Mammary epithelial cell (primary cell): ENCODE measurements at regions not wholly inside any gene's neighbourhood (a gene's known extent, or its start where the extent isn't known, plus 50 kb on each side); places are given as distances from the start of the nearest gene placed in this dataset.

ENCODE experiments used
- EZH2 ChIP-seq: IDR thresholded peaks from 2 replicates; pipeline ENCODE4 v1.6.1; 2012; ENCODE audit warnings: low read length, inconsistent platforms, borderline replicate concordance
- TF ChIP-seq, protein P1 (sequence below), 2 donors: IDR thresholded peaks in 1 of 2; conservative IDR thresholded peaks in 1 of 2; 2 replicates each; pipeline ENCODE4 v1.5.1; 2011 to 2012; ENCODE audit warnings: inconsistent platforms in 2 of 2, low read length in 2 of 2, mild to moderate bottlenecking in 2 of 2, control low read depth in 1 of 2, low read depth in 1 of 2; ENCODE audit not compliant: insufficient read depth in 1 of 2; ENCODE audit errors: extremely low read depth in 1 of 2

DNA sequence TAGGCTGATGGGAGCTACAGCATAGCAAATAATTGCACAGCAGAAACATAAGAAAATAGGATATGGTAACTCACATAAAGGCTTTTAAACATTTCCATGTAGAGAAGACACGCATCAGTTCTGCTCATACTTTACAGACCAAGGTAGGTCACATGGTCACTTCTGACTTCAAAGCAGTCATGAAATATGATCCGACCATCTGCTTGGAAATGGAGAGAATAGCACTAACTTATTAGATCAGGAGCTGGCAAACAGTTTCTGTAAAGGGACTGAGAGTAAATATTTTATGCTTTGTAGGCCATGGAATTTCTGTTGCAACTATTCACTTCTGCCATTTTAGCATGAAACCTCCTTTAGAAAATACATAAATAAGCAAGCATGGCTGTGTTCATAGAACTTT is 936.6 kb upstream of the FANCL start:
- TF ChIP-seq, protein P1, sequence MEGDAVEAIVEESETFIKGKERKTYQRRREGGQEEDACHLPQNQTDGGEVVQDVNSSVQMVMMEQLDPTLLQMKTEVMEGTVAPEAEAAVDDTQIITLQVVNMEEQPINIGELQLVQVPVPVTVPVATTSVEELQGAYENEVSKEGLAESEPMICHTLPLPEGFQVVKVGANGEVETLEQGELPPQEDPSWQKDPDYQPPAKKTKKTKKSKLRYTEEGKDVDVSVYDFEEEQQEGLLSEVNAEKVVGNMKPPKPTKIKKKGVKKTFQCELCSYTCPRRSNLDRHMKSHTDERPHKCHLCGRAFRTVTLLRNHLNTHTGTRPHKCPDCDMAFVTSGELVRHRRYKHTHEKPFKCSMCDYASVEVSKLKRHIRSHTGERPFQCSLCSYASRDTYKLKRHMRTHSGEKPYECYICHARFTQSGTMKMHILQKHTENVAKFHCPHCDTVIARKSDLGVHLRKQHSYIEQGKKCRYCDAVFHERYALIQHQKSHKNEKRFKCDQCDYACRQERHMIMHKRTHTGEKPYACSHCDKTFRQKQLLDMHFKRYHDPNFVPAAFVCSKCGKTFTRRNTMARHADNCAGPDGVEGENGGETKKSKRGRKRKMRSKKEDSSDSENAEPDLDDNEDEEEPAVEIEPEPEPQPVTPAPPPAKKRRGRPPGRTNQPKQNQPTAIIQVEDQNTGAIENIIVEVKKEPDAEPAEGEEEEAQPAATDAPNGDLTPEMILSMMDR (conservative IDR thresholded peaks at IDR 0.05 in 1 of 2, IDR thresholded peaks at IDR 0.05 in 1 of 2; ENCODE audit: extremely low read depth in 1 of 2, insufficient read depth in 1 of 2, low read depth in 1 of 2, low read length in 2 of 2) = no peak
- no peak for TF ChIP-seq EZH2
